ENCODE measurements at regions not wholly inside any gene's neighbourhood (a gene's known extent, or its start where the extent isn't known, plus 50 kb on each side); places are given as distances from the start of the nearest gene placed in this dataset.

GRCh38 chr16:63850979-63851378, 1270.9 kb downstream of the CDH11 start:
- TF ChIP-seq SIN3A (IDR thresholded peaks at IDR 0.05; ENCODE audit: borderline replicate concordance, insufficient read depth, low read length), result no peak
- TF ChIP-seq POLR2AphosphoS5 (IDR thresholded peaks at IDR 0.05; ENCODE audit: low read depth, low read length), result no peak
- TF ChIP-seq, protein P1, sequence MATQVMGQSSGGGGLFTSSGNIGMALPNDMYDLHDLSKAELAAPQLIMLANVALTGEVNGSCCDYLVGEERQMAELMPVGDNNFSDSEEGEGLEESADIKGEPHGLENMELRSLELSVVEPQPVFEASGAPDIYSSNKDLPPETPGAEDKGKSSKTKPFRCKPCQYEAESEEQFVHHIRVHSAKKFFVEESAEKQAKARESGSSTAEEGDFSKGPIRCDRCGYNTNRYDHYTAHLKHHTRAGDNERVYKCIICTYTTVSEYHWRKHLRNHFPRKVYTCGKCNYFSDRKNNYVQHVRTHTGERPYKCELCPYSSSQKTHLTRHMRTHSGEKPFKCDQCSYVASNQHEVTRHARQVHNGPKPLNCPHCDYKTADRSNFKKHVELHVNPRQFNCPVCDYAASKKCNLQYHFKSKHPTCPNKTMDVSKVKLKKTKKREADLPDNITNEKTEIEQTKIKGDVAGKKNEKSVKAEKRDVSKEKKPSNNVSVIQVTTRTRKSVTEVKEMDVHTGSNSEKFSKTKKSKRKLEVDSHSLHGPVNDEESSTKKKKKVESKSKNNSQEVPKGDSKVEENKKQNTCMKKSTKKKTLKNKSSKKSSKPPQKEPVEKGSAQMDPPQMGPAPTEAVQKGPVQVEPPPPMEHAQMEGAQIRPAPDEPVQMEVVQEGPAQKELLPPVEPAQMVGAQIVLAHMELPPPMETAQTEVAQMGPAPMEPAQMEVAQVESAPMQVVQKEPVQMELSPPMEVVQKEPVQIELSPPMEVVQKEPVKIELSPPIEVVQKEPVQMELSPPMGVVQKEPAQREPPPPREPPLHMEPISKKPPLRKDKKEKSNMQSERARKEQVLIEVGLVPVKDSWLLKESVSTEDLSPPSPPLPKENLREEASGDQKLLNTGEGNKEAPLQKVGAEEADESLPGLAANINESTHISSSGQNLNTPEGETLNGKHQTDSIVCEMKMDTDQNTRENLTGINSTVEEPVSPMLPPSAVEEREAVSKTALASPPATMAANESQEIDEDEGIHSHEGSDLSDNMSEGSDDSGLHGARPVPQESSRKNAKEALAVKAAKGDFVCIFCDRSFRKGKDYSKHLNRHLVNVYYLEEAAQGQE (IDR thresholded peaks at IDR 0.05; ENCODE audit: insufficient read depth in 1 of 2, low read depth in 2 of 2, low read length in 2 of 2), result no peak
- TF ChIP-seq TAF1 (IDR thresholded peaks at IDR 0.05; ENCODE audit: borderline replicate concordance, insufficient read depth, low read length), result no peak
- TF ChIP-seq FOXP2 (optimal IDR thresholded peaks at IDR 0.05; ENCODE audit: borderline replicate concordance, extremely low read depth, extremely low read length, insufficient read depth), result no peak

Measured in PFSK-1 (cell line).